NCI-H345 (cell line): ENCODE measurements at regions not wholly inside any gene's neighbourhood (a gene's known extent, or its start where the extent isn't known, plus 50 kb on each side); places are given as distances from the start of the nearest gene placed in this dataset.

Experiments
- DNase-seq: peaks from one replicate; lab custom pipeline; 2025; lab: John Stamatoyannopoulos, UW

GRCh38 chr3:10740954-10741353 is 75.1 kb upstream of the SLC6A11 start:
- DNase-seq = no peak

GRCh38 chr3:10741891-10742671 is 73.9 kb upstream of the SLC6A11 start:
- no peak for DNase-seq

GRCh38 chr3:10743366-10744097 is 72.5 kb upstream of the SLC6A11 start:
- no peak for DNase-seq

- peak; percentile 22 for DNase-seq
Observed at GRCh38 chr3:10744098-10744465, 71.9 kb upstream of the SLC6A11 start.

- DNase-seq = no peak
Observed at GRCh38 chr3:10745392-10745791, 70.6 kb upstream of the SLC6A11 start.

GRCh38 chr3:10746001-10746400 is 70.0 kb upstream of the SLC6A11 start:
- DNase-seq = no peak

GRCh38 chr3:10746684-10747083 is 69.3 kb upstream of the SLC6A11 start:
- DNase-seq = no peak

GRCh38 chr3:10747341-10747740 is 68.7 kb upstream of the SLC6A11 start:
- no peak for DNase-seq

GRCh38 chr3:10748040-10748439 is 68.0 kb upstream of the SLC6A11 start:
- no peak for DNase-seq

- no peak for DNase-seq
Observed at GRCh38 chr3:10753964-10754363, 62.1 kb upstream of the SLC6A11 start.

GRCh38 chr3:10756546-10756945 is 59.5 kb upstream of the SLC6A11 start:
- no peak for DNase-seq

GRCh38 chr3:10757021-10757820 is 58.8 kb upstream of the SLC6A11 start:
- DNase-seq = no peak

GRCh38 chr3:10757821-10758130 is 58.3 kb upstream of the SLC6A11 start:
- no peak for DNase-seq

- peak; percentile 86 for DNase-seq
Observed at GRCh38 chr3:10758304-10759037, 57.6 kb upstream of the SLC6A11 start.

GRCh38 chr3:10759495-10759894 is 56.5 kb upstream of the SLC6A11 start:
- no peak for DNase-seq

GRCh38 chr3:10760199-10760598 is 55.8 kb upstream of the SLC6A11 start:
- no peak for DNase-seq

- DNase-seq = no peak
Observed at GRCh38 chr3:10761583-10761982, 54.4 kb upstream of the SLC6A11 start.

- DNase-seq = no peak
Observed at GRCh38 chr3:10762116-10762515, 53.9 kb upstream of the SLC6A11 start.

- DNase-seq = no peak
Observed at GRCh38 chr3:10762611-10763247, 53.3 kb upstream of the SLC6A11 start.

- no peak for DNase-seq
Observed at GRCh38 chr3:10763248-10763620, 52.8 kb upstream of the SLC6A11 start.

GRCh38 chr3:10763817-10764258 is 52.2 kb upstream of the SLC6A11 start:
- DNase-seq = no peak
